Lung (tissue), 11 donors: ENCODE measurements at regions not wholly inside any gene's neighbourhood (a gene's known extent, or its start where the extent isn't known, plus 50 kb on each side); places are given as distances from the start of the nearest gene placed in this dataset.

Source experiments
- ATAC-seq: fragments of 200-7000 bp; cut with Tn5 transposase; one replicate; pipeline ENCODE4 v1.9.1; 2020; ENCODE audit warnings: moderate number of reproducible peaks; ENCODE audit not compliant: insufficient read depth, low FRiP score
- DNase-seq, 3 donors: peaks; one replicate each; pipeline ENCODE4 v3.0.0-alpha.2; 2013 to 2017
- H3K27ac ChIP-seq, 2 donors: one replicate each; pipeline ENCODE4 v1.5.1; 2013; ENCODE audit warnings: mild to moderate bottlenecking in 2 of 2, moderate library complexity in 2 of 2, control low read depth in 1 of 2, inconsistent platforms in 1 of 2, low read depth in 1 of 2, low read length in 1 of 2
- H3K27me3 ChIP-seq, 3 donors: one replicate each; pipeline ENCODE4 v1.5.1; 2013; ENCODE audit warnings: low read length in 2 of 3; ENCODE audit not compliant: control insufficient read depth in 3 of 3, insufficient read depth in 3 of 3
- H3K36me3 ChIP-seq, 4 donors: one replicate each; pipeline ENCODE4 v1.5.1; 2013; ENCODE audit warnings: low read length in 4 of 4, mild to moderate bottlenecking in 1 of 4, moderate library complexity in 1 of 4; ENCODE audit not compliant: control insufficient read depth in 4 of 4, insufficient read depth in 4 of 4
- H3K4me1 ChIP-seq, 5 donors: one replicate each; pipeline ENCODE4 v1.5.1; 2013; ENCODE audit warnings: low read length in 5 of 5, mild to moderate bottlenecking in 2 of 5, moderate library complexity in 1 of 5; ENCODE audit not compliant: control insufficient read depth in 5 of 5, insufficient read depth in 5 of 5
- H3K4me3 ChIP-seq: one replicate; pipeline ENCODE4 v1.5.1; 2013; ENCODE audit warnings: mild to moderate bottlenecking, control low read depth, moderate library complexity
- H3K9ac ChIP-seq, 2 donors: one replicate each; pipeline ENCODE4 v1.5.1; 2013; ENCODE audit warnings: low read length in 2 of 2, control low read depth in 1 of 2; ENCODE audit not compliant: insufficient read depth in 1 of 2
- H3K9me3 ChIP-seq, 4 donors: one replicate each; pipeline ENCODE4 v1.5.1; 2013; ENCODE audit warnings: low read length in 3 of 4, mild to moderate bottlenecking in 1 of 4, moderate library complexity in 1 of 4; ENCODE audit not compliant: control insufficient read depth in 4 of 4, insufficient read depth in 3 of 4
- WGBS, 2 donors: extraction: QIAGEN DNeasy Blood & Tissue Kit; methylation state at CpG; one replicate each; pipeline ENCODE4 v1.1.7; 2013; 5-methylcytosine and 5-hydroxymethylcytosine counted together
- TF ChIP-seq, protein P1 (sequence below): IDR thresholded peaks from 2 replicates; pipeline ENCODE4 v1.5.1; 2012; ENCODE audit warnings: mild to moderate bottlenecking; ENCODE audit errors: control extremely low read depth, extremely low read depth
- donor health status: control.
- donor health status: control.
- donor health status: Bipolar disorder and iron deficiency.
- donor health status: healthy.
- donor health status: DM: yes; HTN: yes; CAD: no.

DNA sequence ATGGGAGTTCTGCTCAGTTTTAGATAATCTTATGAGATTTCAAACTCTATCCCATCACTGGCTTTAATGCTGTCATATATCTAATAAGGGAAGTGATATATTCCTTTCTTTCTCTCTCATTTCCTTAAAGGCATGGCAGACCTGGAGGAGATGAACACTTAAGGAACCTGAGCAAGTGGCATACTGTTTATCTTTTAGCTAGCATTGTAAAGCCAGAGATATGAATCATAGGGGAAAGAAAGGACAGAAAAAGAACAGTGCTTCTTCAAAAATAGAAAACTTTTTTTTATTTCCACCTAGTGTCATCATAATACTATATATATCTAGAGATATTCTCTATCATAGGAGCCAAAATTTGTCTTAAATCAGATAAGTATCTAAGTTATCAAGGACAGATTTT, 68.3 kb upstream of the PSMA6 start:
- Histone ChIP-seq H3K36me3 (peaks cover 0 to 2% (median 0%) of the 10 kb centered on the region in 4 donors), H3K9me3 (no peaks in the 10 kb centered on the region), H3K27me3 (no peaks in the 10 kb centered on the region), H3K4me1 (peaks cover 0 to 2% (median 0%) of the 10 kb centered on the region in 5 donors), H3K9ac (no peak overlapping the region), H3K27ac (no peak overlapping the region), H3K4me3 (no peak overlapping the region)
- ATAC-seq (no peak), DNase-seq (no peak)
- TF ChIP-seq, protein P1, sequence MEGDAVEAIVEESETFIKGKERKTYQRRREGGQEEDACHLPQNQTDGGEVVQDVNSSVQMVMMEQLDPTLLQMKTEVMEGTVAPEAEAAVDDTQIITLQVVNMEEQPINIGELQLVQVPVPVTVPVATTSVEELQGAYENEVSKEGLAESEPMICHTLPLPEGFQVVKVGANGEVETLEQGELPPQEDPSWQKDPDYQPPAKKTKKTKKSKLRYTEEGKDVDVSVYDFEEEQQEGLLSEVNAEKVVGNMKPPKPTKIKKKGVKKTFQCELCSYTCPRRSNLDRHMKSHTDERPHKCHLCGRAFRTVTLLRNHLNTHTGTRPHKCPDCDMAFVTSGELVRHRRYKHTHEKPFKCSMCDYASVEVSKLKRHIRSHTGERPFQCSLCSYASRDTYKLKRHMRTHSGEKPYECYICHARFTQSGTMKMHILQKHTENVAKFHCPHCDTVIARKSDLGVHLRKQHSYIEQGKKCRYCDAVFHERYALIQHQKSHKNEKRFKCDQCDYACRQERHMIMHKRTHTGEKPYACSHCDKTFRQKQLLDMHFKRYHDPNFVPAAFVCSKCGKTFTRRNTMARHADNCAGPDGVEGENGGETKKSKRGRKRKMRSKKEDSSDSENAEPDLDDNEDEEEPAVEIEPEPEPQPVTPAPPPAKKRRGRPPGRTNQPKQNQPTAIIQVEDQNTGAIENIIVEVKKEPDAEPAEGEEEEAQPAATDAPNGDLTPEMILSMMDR: no peak

- Histone ChIP-seq H3K36me3 (no peaks in the 10 kb centered on the region), H3K27me3 (no peaks in the 10 kb centered on the region), H3K4me3 (no peak overlapping the region), H3K27ac (no peak overlapping the region), H3K9me3 (no peaks in the 10 kb centered on the region), H3K9ac (no peak overlapping the region), H3K4me1 (peaks cover 0 to 2% (median 0%) of the 10 kb centered on the region in 5 donors)
- DNase-seq: no peak
- TF ChIP-seq, protein P1: no peak
- ATAC-seq: no peak
- WGBS, 2 donors: 71 to 75% methylated on average over 2 of the region's 2 CpGs
These were observed 67.6 kb upstream of the PSMA6 start for GRCh38 chr14:35224615-35225014.

GRCh38 chr14:35229084-35229791, 62.9 kb upstream of the PSMA6 start:
- 86 to 91% methylated on average over 5 of the region's 5 CpGs for WGBS, 2 donors
- H3K9me3 ChIP-seq: no peaks in the 10 kb centered on the region
- ATAC-seq (no peak), DNase-seq (peak in 1 of 3 donors; percentile 21)
- no peaks in the 10 kb centered on the region for H3K36me3 ChIP-seq
- H3K9ac ChIP-seq: no peak overlapping the region
- TF ChIP-seq, protein P1: no peak
- no peak overlapping the region for H3K27ac ChIP-seq
- H3K27me3 ChIP-seq: no peaks in the 10 kb centered on the region
- H3K4me3 ChIP-seq: no peak overlapping the region
- H3K4me1 ChIP-seq: peaks cover 0 to 23% (median 0%) of the 10 kb centered on the region in 5 donors

DNA sequence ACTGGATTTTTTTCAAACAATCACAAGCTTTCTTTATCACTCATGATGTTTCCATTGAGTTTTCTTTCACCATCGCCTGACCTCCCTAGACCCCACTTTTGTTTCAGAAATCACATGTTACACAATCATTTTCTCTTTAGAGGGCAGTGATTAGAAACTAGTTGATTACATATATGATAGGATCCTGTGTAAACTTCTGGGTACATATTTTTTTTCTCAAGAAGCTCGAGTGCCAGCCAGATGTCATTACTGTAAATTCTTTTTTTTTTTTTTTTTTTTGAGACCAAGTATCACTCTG, 62.4 kb upstream of the PSMA6 start:
- WGBS, 2 donors: 51 to 56% methylated on average over 2 of the region's 2 CpGs
- Histone ChIP-seq H3K9me3 (no peaks in the 10 kb centered on the region), H3K4me1 (peaks cover 0 to 25% (median 0%) of the 10 kb centered on the region in 5 donors), H3K9ac (no peak overlapping the region), H3K27ac (no peak overlapping the region), H3K36me3 (no peaks in the 10 kb centered on the region), H3K4me3 (no peak overlapping the region), H3K27me3 (no peaks in the 10 kb centered on the region)
- ATAC-seq: no peak
- no peak for DNase-seq
- TF ChIP-seq, protein P1: no peak
